ENCODE measurements at regions not wholly inside any gene's neighbourhood (a gene's known extent, or its start where the extent isn't known, plus 50 kb on each side); places are given as distances from the start of the nearest gene placed in this dataset.

- intact Hi-C loops (cut with micrococcal nuclease), result loop anchor here (2.0 to 5.0 kb wide), 3 partner anchors 400 to 647 kb away; no protein-coding TSS in a partner anchor
- Mint-ChIP-seq H3K27me3 (peaks cover 0 to 3% of the 10 kb centered on the region in 2 donors), H3K9me3 (no peaks in the 10 kb centered on the region), H3K4me3 (no peak overlapping the region), H3K4me1 (peaks cover 0 to 7% (median 4%) of the 10 kb centered on the region in 4 donors), H3K36me3 (no peaks in the 10 kb centered on the region), H3K27ac (no peak overlapping the region)
- no peaks in the 10 kb centered on the region for H3K4me1 ChIP-seq (ENCODE audit: insufficient read depth, low read length)
- no peaks in the 10 kb centered on the region for H3K36me3 ChIP-seq (ENCODE audit: insufficient read depth, low read length)
- POLR2A ChIA-PET (ENCODE audit: partially characterized antibody), result interaction anchor here (1.1 to 1.5 kb wide), 3 partner anchors 120 to 248 kb away, joined by 3 to 8 read pairs (median 3); partner anchors contain the start of gene RAP2B
- H3K27ac ChIP-seq (ENCODE audit: low read depth, low read length), result no peak overlapping the region
- no peak for DNase-seq
- CTCF ChIA-PET (ENCODE audit: partially characterized antibody), result interaction anchor here (0.7 to 6.0 kb wide), 9 partner anchors 12 to 725 kb away, joined by 3 to 84 read pairs (median 12); no protein-coding TSS in a partner anchor
- H3K27me3 ChIP-seq (ENCODE audit: insufficient read depth, low read length), result no peaks in the 10 kb centered on the region
- H3K4me3 ChIP-seq (ENCODE audit: low read length in 2 of 2), result no peak overlapping the region
- H3K9me3 ChIP-seq (ENCODE audit: control insufficient read depth in 1 of 2, low read length in 2 of 2), result no peaks in the 10 kb centered on the region
These were observed 119.9 kb upstream of the RAP2B start for GRCh38 chr3:153042088-153042487.

GRCh38 chr3:153043729-153044328 is 118.2 kb upstream of the RAP2B start:
- Mint-ChIP-seq H3K9me3 (no peaks in the 10 kb centered on the region), H3K27ac (no peak overlapping the region), H3K4me1 (peaks cover 0 to 5% (median 4%) of the 10 kb centered on the region in 4 donors), H3K36me3 (no peaks in the 10 kb centered on the region), H3K27me3 (peaks cover 0 to 1% of the 10 kb centered on the region in 2 donors), H3K4me3 (no peak overlapping the region)
- DNase-seq, result no peak
- Histone ChIP-seq H3K4me3 (ENCODE audit: low read length in 2 of 2) (no peak overlapping the region), H3K27ac (ENCODE audit: low read depth, low read length) (no peak overlapping the region), H3K4me1 (ENCODE audit: insufficient read depth, low read length) (no peaks in the 10 kb centered on the region), H3K9me3 (ENCODE audit: control insufficient read depth in 1 of 2, low read length in 2 of 2) (no peaks in the 10 kb centered on the region), H3K27me3 (ENCODE audit: insufficient read depth, low read length) (no peaks in the 10 kb centered on the region), H3K36me3 (ENCODE audit: insufficient read depth, low read length) (no peaks in the 10 kb centered on the region)
- intact Hi-C loops (cut with micrococcal nuclease), result loop anchor here (1.0 to 5.0 kb wide), 10 partner anchors 117 to 1209 kb away; no protein-coding TSS in a partner anchor
- CTCF ChIA-PET (ENCODE audit: partially characterized antibody), result interaction anchor here (0.6 to 6.0 kb wide), 33 partner anchors 8 to 973 kb away, joined by 3 to 84 read pairs (median 4); no protein-coding TSS in a partner anchor
- POLR2A ChIA-PET (ENCODE audit: partially characterized antibody), result interaction anchor here (0.8 to 1.5 kb wide), 7 partner anchors 116 to 725 kb away, joined by 3 to 9 read pairs (median 5); no protein-coding TSS in a partner anchor

GRCh38 chr3:153045150-153045549 is 116.9 kb upstream of the RAP2B start:
- H3K27ac Mint-ChIP-seq, result no peak overlapping the region
- no peaks in the 10 kb centered on the region for H3K36me3 Mint-ChIP-seq
- DNase-seq, result no peak
- POLR2A ChIA-PET (ENCODE audit: partially characterized antibody), result no interaction called here
- CTCF ChIA-PET (ENCODE audit: partially characterized antibody), result interaction anchor here (1.0 to 6.0 kb wide), 9 partner anchors 115 to 722 kb away, joined by 3 to 84 read pairs (median 3); no protein-coding TSS in a partner anchor
- intact Hi-C loops (cut with micrococcal nuclease), result no loop called here
- no peaks in the 10 kb centered on the region for H3K9me3 Mint-ChIP-seq
- Histone ChIP-seq H3K36me3 (ENCODE audit: insufficient read depth, low read length) (no peaks in the 10 kb centered on the region), H3K4me3 (ENCODE audit: low read length in 2 of 2) (no peak overlapping the region), H3K4me1 (ENCODE audit: insufficient read depth, low read length) (no peaks in the 10 kb centered on the region), H3K27ac (ENCODE audit: low read depth, low read length) (no peak overlapping the region), H3K9me3 (ENCODE audit: control insufficient read depth in 1 of 2, low read length in 2 of 2) (no peaks in the 10 kb centered on the region), H3K27me3 (ENCODE audit: insufficient read depth, low read length) (no peaks in the 10 kb centered on the region)
- H3K27me3 Mint-ChIP-seq, result peaks cover 0 to 1% of the 10 kb centered on the region in 2 donors
- H3K4me3 Mint-ChIP-seq, result no peak overlapping the region
- peaks cover 0 to 5% (median 4%) of the 10 kb centered on the region in 4 donors for H3K4me1 Mint-ChIP-seq

- H3K27me3 Mint-ChIP-seq, result no peaks in the 10 kb centered on the region
- H3K27me3 ChIP-seq (ENCODE audit: insufficient read depth, low read length), result no peaks in the 10 kb centered on the region
- no peaks in the 10 kb centered on the region for H3K9me3 Mint-ChIP-seq
- no peaks in the 10 kb centered on the region for H3K36me3 Mint-ChIP-seq
- ChIA-PET CTCF (ENCODE audit: partially characterized antibody) (no interaction called here), POLR2A (ENCODE audit: partially characterized antibody) (no interaction called here)
- H3K27ac ChIP-seq (ENCODE audit: low read depth, low read length), result no peak overlapping the region
- intact Hi-C loops (cut with micrococcal nuclease), result no loop called here
- H3K4me3 ChIP-seq (ENCODE audit: low read length in 2 of 2), result no peak overlapping the region
- H3K4me3 Mint-ChIP-seq, result no peak overlapping the region
- no peaks in the 10 kb centered on the region for H3K9me3 ChIP-seq (ENCODE audit: control insufficient read depth in 1 of 2, low read length in 2 of 2)
- DNase-seq, result no peak
- H3K36me3 ChIP-seq (ENCODE audit: insufficient read depth, low read length), result no peaks in the 10 kb centered on the region
- no peaks in the 10 kb centered on the region for H3K4me1 ChIP-seq (ENCODE audit: insufficient read depth, low read length)
- no peak overlapping the region for H3K27ac Mint-ChIP-seq
- H3K4me1 Mint-ChIP-seq, result peaks cover 0 to 1% (median 0%) of the 10 kb centered on the region in 4 donors
These were observed 111.0 kb upstream of the RAP2B start for GRCh38 chr3:153050978-153051377.

GRCh38 chr3:153051427-153052095 is 110.5 kb upstream of the RAP2B start:
- ChIA-PET POLR2A (ENCODE audit: partially characterized antibody) (no interaction called here), CTCF (ENCODE audit: partially characterized antibody) (interaction anchor here (1.4 kb wide), 1 partner anchor 8 kb away, joined by 4 read pairs; no protein-coding TSS in a partner anchor)
- no peak for DNase-seq
- Mint-ChIP-seq H3K4me1 (peaks cover 0 to 1% (median 0%) of the 10 kb centered on the region in 4 donors), H3K4me3 (no peak overlapping the region), H3K27me3 (no peaks in the 10 kb centered on the region), H3K9me3 (no peaks in the 10 kb centered on the region), H3K36me3 (no peaks in the 10 kb centered on the region), H3K27ac (no peak overlapping the region)
- no peaks in the 10 kb centered on the region for H3K9me3 ChIP-seq (ENCODE audit: control insufficient read depth in 1 of 2, low read length in 2 of 2)
- no peaks in the 10 kb centered on the region for H3K27me3 ChIP-seq (ENCODE audit: insufficient read depth, low read length)
- no peaks in the 10 kb centered on the region for H3K36me3 ChIP-seq (ENCODE audit: insufficient read depth, low read length)
- intact Hi-C loops (cut with micrococcal nuclease), result no loop called here
- no peak overlapping the region for H3K27ac ChIP-seq (ENCODE audit: low read depth, low read length)
- no peaks in the 10 kb centered on the region for H3K4me1 ChIP-seq (ENCODE audit: insufficient read depth, low read length)
- H3K4me3 ChIP-seq (ENCODE audit: low read length in 2 of 2), result no peak overlapping the region

GRCh38 chr3:153052096-153052460 is 109.9 kb upstream of the RAP2B start:
- Mint-ChIP-seq H3K27ac (peak overlapping the region in 1 of 7 donors; percentile 8), H3K36me3 (no peaks in the 10 kb centered on the region), H3K4me3 (no peak overlapping the region), H3K4me1 (peaks cover 0 to 1% (median 0%) of the 10 kb centered on the region in 4 donors), H3K9me3 (no peaks in the 10 kb centered on the region), H3K27me3 (no peaks in the 10 kb centered on the region)
- Histone ChIP-seq H3K4me1 (ENCODE audit: insufficient read depth, low read length) (no peaks in the 10 kb centered on the region), H3K36me3 (ENCODE audit: insufficient read depth, low read length) (no peaks in the 10 kb centered on the region), H3K27me3 (ENCODE audit: insufficient read depth, low read length) (no peaks in the 10 kb centered on the region), H3K9me3 (ENCODE audit: control insufficient read depth in 1 of 2, low read length in 2 of 2) (no peaks in the 10 kb centered on the region), H3K4me3 (ENCODE audit: low read length in 2 of 2) (no peak overlapping the region), H3K27ac (ENCODE audit: low read depth, low read length) (no peak overlapping the region)
- no peak for DNase-seq
- CTCF ChIA-PET (ENCODE audit: partially characterized antibody), result interaction anchor here (1.4 kb wide), 1 partner anchor 9 kb away, joined by 4 read pairs; no protein-coding TSS in a partner anchor
- intact Hi-C loops (cut with micrococcal nuclease), result no loop called here
- POLR2A ChIA-PET (ENCODE audit: partially characterized antibody), result no interaction called here

GRCh38 chr3:153055217-153055616 is 106.8 kb upstream of the RAP2B start:
- DNase-seq, result no peak
- H3K27ac Mint-ChIP-seq, result no peak overlapping the region
- H3K4me1 Mint-ChIP-seq, result peaks cover 0 to 1% (median 0%) of the 10 kb centered on the region in 4 donors
- no peaks in the 10 kb centered on the region for H3K4me1 ChIP-seq (ENCODE audit: insufficient read depth, low read length)
- ChIA-PET CTCF (ENCODE audit: partially characterized antibody) (interaction anchor here (2.4 kb wide), 1 partner anchor 12 kb away, joined by 8 read pairs; no protein-coding TSS in a partner anchor), POLR2A (ENCODE audit: partially characterized antibody) (no interaction called here)
- no peaks in the 10 kb centered on the region for H3K9me3 Mint-ChIP-seq
- intact Hi-C loops (cut with micrococcal nuclease), result no loop called here
- H3K36me3 ChIP-seq (ENCODE audit: insufficient read depth, low read length), result no peaks in the 10 kb centered on the region
- no peaks in the 10 kb centered on the region for H3K27me3 Mint-ChIP-seq
- H3K4me3 ChIP-seq (ENCODE audit: low read length in 2 of 2), result no peak overlapping the region
- H3K4me3 Mint-ChIP-seq, result no peak overlapping the region
- no peaks in the 10 kb centered on the region for H3K36me3 Mint-ChIP-seq
- H3K9me3 ChIP-seq (ENCODE audit: control insufficient read depth in 1 of 2, low read length in 2 of 2), result no peaks in the 10 kb centered on the region
- no peaks in the 10 kb centered on the region for H3K27me3 ChIP-seq (ENCODE audit: insufficient read depth, low read length)
- no peak overlapping the region for H3K27ac ChIP-seq (ENCODE audit: low read depth, low read length)

All from CD4-positive, alpha-beta memory T cell (primary cell).